NCI-H1436 (cell line): ENCODE measurements at regions not wholly inside any gene's neighbourhood (a gene's known extent, or its start where the extent isn't known, plus 50 kb on each side); places are given as distances from the start of the nearest gene placed in this dataset.

Experiments used
- DNase-seq: peaks from one replicate; lab custom pipeline; 2025; lab: John Stamatoyannopoulos, UW

GRCh38 chr2:52128081-52128480, 1096.1 kb upstream of the NRXN1 start:
- DNase-seq = no peak

GRCh38 chr2:52127527-52127926, 1095.6 kb upstream of the NRXN1 start:
- no peak for DNase-seq

- no peak for DNase-seq
These were observed 1085.4 kb upstream of the NRXN1 start for GRCh38 chr2:52117299-52117698.

- DNase-seq = no peak
These were observed 1083.8 kb upstream of the NRXN1 start for GRCh38 chr2:52115750-52116149.

- no peak for DNase-seq
These were observed 1081.4 kb upstream of the NRXN1 start for GRCh38 chr2:52113338-52113737.

- DNase-seq = no peak
These were observed 1080.2 kb upstream of the NRXN1 start for GRCh38 chr2:52112141-52112540.

- no peak for DNase-seq
These were observed 1075.2 kb upstream of the NRXN1 start for GRCh38 chr2:52107124-52107523.

GRCh38 chr2:52097071-52097470, 1065.1 kb upstream of the NRXN1 start:
- DNase-seq = no peak

GRCh38 chr2:52084759-52085158, 1052.8 kb upstream of the NRXN1 start:
- DNase-seq = no peak

- DNase-seq = no peak
These were observed 1051.3 kb upstream of the NRXN1 start for GRCh38 chr2:52083214-52083613.

GRCh38 chr2:52082646-52083045, 1050.7 kb upstream of the NRXN1 start:
- no peak for DNase-seq

GRCh38 chr2:52079602-52080001, 1047.7 kb upstream of the NRXN1 start:
- DNase-seq = no peak

GRCh38 chr2:52077159-52077558, 1045.2 kb upstream of the NRXN1 start:
- no peak for DNase-seq

GRCh38 chr2:52074130-52074719, 1042.3 kb upstream of the NRXN1 start:
- no peak for DNase-seq

GRCh38 chr2:52072949-52073348, 1041.0 kb upstream of the NRXN1 start:
- DNase-seq = no peak

- no peak for DNase-seq
These were observed 1038.7 kb upstream of the NRXN1 start for GRCh38 chr2:52070665-52071064.

GRCh38 chr2:52064234-52064633, 1032.3 kb upstream of the NRXN1 start:
- DNase-seq = no peak

GRCh38 chr2:52054824-52055223, 1022.9 kb upstream of the NRXN1 start:
- no peak for DNase-seq

GRCh38 chr2:52036853-52037252, 1004.9 kb upstream of the NRXN1 start:
- DNase-seq = no peak

GRCh38 chr2:52036024-52036423, 1004.1 kb upstream of the NRXN1 start:
- no peak for DNase-seq

- DNase-seq = no peak
These were observed 1003.5 kb upstream of the NRXN1 start for GRCh38 chr2:52035391-52035790.

GRCh38 chr2:52034706-52035105, 1002.8 kb upstream of the NRXN1 start:
- no peak for DNase-seq

GRCh38 chr2:52022006-52022405, 990.1 kb upstream of the NRXN1 start:
- DNase-seq = no peak

- no peak for DNase-seq
These were observed 985.8 kb upstream of the NRXN1 start for GRCh38 chr2:52017646-52018235.
